HG03060 (cell line): ENCODE measurements at regions not wholly inside any gene's neighbourhood (a gene's known extent, or its start where the extent isn't known, plus 50 kb on each side); places are given as distances from the start of the nearest gene placed in this dataset.

Source experiments
- ATAC-seq: cut with Tn5 transposase; IDR thresholded peaks from one replicate; pipeline ENCODE4 v1.9.1; 2021; ENCODE audit warnings: low read depth, moderate number of reproducible peaks; ENCODE audit not compliant: unreplicated experiment

DNA sequence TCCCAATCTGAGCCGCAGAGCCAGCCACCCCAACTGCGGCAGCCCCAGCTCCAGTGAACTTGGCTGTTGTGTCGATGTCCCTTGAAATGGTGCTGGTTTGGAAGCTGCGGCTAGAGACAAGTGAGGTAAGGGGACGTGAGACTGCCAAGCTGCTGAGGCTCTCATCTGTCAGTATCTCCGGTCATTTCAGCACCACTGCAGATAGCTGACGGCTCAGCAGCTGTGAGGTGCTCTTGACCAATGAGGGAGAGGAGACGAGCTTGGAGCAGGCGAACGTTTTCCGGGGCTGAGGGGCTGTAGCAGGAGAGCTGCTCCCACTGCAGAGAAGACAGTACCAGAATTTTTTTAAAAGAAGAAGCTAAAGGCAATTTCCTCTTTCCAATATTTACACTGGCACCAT, 175.5 kb upstream of the CASK start:
- no peak for ATAC-seq

DNA sequence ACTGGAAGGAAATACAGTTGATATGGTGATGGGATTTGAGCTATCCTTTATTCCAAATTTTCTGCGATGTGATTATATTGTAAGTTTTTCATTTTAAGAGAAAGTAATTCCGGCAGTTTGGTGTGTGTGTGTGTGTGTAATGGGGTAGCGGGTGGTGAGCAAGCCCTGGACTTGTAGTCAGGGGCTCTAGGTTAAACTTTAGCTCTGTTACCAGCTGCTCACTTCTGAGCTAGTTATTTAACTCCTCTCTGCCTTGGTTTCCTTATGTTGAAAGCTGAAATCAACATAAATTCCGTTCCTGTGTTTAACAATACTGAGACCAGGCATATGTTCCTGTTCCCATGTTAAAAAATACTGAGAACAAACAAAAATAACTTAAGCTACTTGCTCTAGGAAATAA, 174.1 kb upstream of the CASK start:
- ATAC-seq, result no peak

DNA sequence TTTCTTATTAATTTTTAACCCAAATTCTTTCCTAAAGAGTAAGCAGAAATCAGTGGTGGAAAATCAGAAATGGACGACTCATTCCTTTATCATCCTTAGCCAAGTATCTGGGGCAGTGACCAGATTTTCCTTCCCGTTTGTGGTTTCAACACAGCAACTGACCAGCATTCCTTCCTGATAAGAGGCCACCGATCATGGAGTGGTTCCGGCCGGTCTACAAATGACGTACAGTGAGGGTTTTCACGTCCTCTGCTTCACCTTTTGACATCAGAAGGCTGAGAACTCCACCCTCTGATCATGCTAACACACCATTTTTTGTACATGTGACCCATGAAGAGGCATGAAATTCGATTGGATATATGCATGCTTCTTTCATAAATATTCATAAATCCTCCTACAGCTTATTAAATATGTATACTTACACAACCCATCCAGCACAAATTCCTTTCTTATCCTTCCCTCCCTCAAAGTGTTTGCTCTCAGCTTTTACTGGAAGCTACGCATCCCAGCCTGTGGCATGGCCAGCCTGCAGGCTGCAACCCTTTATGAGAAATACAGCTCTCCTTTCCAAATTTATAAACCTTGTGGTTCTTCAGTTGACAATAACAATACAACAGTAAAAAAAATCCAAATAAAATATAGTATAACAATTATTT, 173.0 kb upstream of the CASK start:
- ATAC-seq, result no peak

DNA sequence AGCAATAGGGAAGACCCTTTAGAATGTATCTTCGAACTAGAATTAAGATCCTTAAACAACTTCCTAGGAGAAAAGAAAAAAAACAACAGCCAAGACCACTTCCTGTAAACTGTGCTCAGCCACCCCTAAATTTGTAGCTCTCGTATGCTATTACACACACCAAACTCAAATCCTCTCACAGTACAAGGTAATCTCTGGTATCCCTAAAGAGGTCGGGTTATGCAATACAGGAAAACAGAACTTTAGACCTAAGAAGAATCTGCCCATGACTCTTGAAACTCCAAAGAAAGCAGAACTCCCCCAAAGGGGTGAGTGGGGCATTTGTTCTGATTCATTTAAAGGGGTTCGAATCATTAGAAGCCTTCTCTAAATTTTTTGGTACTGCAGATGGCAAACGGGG, 170.9 kb upstream of the CASK start:
- ATAC-seq, result no peak

DNA sequence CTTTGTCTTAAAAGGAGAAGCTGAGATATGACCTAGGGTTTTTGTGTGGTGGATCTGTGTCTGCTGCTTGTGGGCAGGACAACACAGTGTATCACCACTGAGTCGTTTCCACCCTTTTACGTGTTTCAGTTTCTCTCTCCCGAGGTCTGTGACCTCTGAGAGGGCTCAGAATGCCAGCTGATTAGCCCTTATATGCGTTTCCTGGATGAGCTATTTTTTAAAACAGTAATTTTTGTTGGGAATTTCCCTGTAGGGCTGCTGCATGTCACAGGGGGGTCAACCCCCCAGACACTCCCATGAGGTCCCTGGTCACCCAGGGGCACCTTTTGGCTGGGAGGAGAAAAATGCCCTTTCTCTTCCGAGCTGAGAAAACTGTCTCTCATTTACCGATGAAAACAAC, 170.4 kb upstream of the CASK start:
- no peak for ATAC-seq

GRCh38 chrX:42090395-42090794, 167.0 kb upstream of the CASK start:
- no peak for ATAC-seq

GRCh38 chrX:42089031-42089430, 165.7 kb upstream of the CASK start:
- ATAC-seq, result no peak

DNA sequence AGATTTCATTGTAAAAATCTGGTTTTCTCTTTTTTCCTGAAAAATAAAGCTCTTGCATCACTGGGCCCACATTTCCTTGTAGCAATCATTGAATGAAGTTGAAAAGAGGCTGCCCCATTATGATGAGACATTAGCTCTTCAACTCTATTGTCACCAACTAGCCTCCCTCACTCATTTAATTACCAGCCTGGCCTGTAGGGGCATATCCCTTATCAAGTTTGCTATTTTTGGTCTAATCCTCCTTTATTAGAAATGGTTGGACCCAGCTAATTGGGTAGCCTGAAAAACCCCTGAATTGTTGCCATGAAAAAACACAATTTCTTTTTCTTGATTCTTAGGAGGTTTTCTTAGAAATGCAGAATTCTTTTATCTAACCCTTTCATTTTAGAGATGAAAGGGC, 164.6 kb upstream of the CASK start:
- no peak for ATAC-seq

GRCh38 chrX:42085836-42086235, 162.5 kb upstream of the CASK start:
- no peak for ATAC-seq

- ATAC-seq, result no peak
These were observed 156.6 kb upstream of the CASK start for GRCh38 chrX:42079968-42080367.

GRCh38 chrX:42077675-42078074, 154.3 kb upstream of the CASK start:
- ATAC-seq, result no peak

GRCh38 chrX:42075032-42075431, 151.7 kb upstream of the CASK start:
- ATAC-seq, result no peak

DNA sequence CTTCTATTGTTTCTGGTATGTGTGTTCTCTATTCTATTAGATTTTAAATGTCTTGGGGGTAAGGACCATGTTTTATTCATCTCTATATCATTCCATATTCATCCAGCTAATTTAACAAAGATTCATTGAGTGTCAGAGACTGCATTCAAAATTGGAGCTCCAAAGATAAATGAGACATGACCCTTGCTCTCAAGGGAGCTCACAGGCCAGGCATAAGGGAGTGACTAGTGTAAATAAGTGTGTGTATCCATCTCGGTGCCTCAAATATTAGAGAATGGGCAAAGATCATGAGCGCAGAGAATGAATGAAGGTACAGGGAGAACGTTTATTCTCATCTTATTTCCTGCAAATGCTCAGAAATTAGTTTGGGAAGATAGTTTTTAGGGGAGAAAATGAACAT, 150.1 kb upstream of the CASK start:
- ATAC-seq, result no peak

- no peak for ATAC-seq
These were observed 147.5 kb upstream of the CASK start for GRCh38 chrX:42070866-42071265.

- ATAC-seq, result no peak
These were observed 130.9 kb upstream of the CASK start for GRCh38 chrX:42054256-42054655.

- no peak for ATAC-seq
These were observed 127.0 kb upstream of the CASK start for GRCh38 chrX:42050345-42050744.

DNA sequence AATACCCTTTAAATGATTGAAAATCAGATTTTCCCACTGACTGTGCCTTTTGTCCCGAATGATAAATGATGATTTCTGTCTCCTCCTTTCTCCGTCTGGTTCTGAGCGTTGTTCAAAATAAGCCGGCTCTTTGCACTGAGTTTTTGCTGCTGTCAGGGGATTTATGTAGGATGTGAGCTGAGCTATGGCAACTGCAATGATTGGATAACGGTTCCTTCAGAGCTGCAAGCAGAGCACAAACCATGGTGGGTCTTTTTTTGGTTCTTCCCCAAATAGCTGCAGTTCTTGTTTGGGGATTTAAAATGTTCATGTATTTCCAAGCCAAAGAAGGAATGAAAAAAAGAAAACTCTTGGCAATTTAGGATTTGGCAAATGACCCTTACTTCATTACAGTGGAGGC, 124.5 kb upstream of the CASK start:
- ATAC-seq, result no peak

- no peak for ATAC-seq
These were observed 104.8 kb upstream of the CASK start for GRCh38 chrX:42028109-42028508.

DNA sequence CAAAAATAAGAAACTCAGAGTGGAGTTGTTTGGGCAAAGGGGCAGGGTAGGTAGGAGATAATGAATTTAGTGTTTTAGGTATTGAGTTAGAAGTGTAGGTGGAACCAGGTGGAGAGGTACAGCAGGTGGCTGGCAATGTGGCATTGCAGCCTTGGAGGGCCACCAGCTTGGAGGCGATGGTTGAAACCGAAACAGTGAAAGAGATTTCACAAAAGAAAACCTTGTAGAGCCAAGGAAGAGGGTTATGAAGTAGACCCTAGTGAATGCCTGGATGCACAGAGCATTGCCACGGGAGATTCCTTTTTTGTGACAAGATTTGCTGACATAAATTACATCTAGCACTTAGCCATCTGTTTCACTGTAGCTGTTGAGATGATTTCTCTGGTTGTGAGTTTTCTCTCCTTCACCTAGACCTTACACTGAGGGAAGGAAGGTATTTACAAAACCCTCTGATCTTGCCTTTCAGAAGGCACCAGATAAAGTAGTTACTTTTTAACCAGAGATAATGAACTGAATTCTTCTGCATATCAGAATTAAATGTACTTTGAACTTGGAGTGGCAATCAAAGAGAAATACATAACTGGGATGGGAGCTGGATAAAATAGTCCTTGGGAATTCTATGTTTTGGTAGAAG, 104.1 kb upstream of the CASK start:
- no peak for ATAC-seq

GRCh38 chrX:42025861-42026260, 102.5 kb upstream of the CASK start:
- no peak for ATAC-seq

DNA sequence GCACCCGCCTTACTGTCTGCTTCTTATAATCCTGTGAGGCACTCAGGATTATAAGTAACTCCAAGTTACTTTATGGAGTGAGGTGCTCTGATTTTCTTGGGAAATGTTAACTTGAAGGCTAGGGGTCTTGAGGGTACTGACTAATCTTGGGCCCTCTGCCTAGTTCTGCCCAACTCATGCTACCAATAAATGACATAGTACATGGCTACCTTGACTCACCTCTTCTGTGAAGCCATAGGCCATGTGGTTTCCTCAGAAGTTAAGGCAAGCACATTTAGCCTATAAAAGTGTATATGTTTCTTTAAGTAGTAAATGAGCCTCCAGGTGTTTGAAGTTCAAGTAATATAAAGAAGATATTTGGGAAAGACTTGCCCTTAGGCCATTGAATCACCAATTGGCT, 99.8 kb upstream of the CASK start:
- ATAC-seq, result no peak

GRCh38 chrX:42022158-42022557, 98.8 kb upstream of the CASK start:
- no peak for ATAC-seq

GRCh38 chrX:42021058-42021457, 97.7 kb upstream of the CASK start:
- ATAC-seq, result no peak
